GM18519 (cell line): ENCODE measurements at regions not wholly inside any gene's neighbourhood (a gene's known extent, or its start where the extent isn't known, plus 50 kb on each side); places are given as distances from the start of the nearest gene placed in this dataset.
"Not testable (repeated sequence)": the region's sequence is repeated elsewhere in the genome, so short reads cannot be mapped to it uniquely, and the experiment has no call there.

Source experiments
- ATAC-seq: cut with Tn5 transposase; IDR thresholded peaks from one replicate; pipeline ENCODE4 v1.9.1; 2021; ENCODE audit warnings: mild to moderate bottlenecking, moderate library complexity; ENCODE audit not compliant: unreplicated experiment, low FRiP score

DNA sequence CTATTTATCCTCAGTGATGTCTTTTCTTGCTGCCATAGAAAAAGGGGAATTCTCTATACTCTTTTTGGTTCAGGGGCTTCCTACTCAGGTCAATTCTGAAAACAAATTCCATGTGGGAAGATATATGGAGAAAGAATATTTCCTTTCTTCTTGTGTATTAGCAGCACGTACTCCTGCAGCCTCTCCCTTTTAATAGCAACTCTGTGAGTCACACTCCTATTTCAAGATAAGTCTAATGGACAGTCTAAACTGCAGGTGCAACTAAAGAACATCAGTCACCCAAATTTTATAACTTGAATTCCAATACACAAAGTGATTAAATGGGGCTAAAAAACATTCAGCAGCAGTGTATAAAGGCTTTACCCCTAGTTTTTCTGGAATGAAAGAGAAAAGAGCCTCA, 942.2 kb downstream of the CNTNAP5 start:
- no peak for ATAC-seq

DNA sequence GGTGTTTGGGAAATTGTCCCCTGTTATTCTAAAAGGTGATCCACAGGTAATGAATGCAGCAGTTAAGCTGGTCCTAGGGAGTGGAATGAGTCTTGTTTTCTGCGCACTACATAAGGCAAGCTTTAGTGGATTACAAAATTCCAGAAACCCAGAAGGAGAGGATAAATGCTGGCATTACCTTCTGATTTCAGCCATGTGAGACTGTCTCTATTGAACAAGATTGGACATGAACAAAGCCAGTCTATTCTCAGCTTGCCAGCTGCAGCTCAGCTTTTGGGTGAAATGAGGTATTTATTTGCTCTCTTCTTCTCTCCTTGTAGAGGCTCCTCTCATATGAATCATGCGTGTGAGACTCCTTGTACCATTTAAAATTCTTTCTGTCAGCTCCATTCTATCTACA, 944.9 kb downstream of the CNTNAP5 start:
- ATAC-seq: no peak

- no peak for ATAC-seq
These were observed 948.3 kb downstream of the CNTNAP5 start for GRCh38 chr2:124973396-124973795.

- ATAC-seq: no peak
These were observed 950.1 kb downstream of the CNTNAP5 start for GRCh38 chr2:124975224-124975623.

DNA sequence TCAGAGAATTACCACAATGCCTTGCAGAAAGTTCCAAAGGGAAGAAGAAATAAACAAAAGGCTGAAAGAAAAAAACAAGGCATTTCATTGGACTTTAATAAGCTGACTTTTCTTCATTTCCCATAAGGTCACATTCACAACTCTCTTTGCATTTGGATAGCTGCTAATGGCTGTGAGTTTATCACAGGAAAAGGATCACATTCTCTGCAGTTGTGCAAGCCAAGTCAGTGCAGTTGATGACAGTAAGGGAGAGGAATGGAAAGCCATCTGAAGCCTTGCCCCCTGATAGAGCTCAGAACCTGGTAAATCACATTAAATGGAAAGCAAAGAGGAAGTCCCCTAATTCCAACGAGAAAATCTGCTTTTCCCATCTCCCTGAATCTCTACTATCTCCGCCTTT, 950.6 kb downstream of the CNTNAP5 start:
- no peak for ATAC-seq

GRCh38 chr2:124978597-124978996, 953.5 kb downstream of the CNTNAP5 start:
- no peak for ATAC-seq

DNA sequence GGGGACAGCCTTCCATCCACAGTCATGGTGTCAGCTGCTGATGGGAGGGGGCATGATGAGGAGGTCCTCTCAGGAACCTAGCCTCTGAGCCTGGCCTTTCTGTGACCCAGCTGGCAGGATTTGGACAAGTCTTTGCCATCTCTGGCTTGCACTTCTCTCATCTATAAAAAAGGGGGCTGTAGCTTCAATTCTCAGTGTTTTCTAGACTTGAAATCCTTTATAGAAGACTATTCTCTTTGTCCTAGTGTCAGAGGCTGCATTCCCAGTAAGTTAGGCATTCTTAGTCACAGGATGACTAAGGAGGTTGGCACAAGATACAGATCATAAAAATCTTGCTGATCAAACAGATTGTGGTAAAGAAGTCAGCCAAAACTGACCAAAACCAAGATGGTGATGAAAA, 958.5 kb downstream of the CNTNAP5 start:
- no peak for ATAC-seq

DNA sequence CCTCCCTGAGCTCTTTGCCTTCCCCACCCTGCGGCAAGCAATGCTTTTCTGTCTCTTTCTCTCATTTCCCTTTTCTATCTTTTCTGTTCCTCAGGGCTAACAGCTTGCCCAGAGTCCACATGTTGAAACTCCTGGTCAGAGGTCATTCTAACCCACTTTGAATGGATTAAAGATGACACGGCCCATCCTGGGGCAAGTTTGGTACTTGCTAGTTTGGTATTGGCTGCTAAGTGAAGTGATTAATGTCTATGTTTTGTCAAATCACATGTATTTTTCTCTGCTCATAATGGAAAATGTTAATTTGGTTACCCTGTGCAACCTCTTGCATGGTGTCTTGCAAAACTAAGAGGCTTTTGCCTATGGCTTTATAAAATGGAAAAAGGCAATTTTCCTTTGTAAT, 960.2 kb downstream of the CNTNAP5 start:
- ATAC-seq: no peak

GRCh38 chr2:124986136-124986535, 961.0 kb downstream of the CNTNAP5 start:
- ATAC-seq: no peak

DNA sequence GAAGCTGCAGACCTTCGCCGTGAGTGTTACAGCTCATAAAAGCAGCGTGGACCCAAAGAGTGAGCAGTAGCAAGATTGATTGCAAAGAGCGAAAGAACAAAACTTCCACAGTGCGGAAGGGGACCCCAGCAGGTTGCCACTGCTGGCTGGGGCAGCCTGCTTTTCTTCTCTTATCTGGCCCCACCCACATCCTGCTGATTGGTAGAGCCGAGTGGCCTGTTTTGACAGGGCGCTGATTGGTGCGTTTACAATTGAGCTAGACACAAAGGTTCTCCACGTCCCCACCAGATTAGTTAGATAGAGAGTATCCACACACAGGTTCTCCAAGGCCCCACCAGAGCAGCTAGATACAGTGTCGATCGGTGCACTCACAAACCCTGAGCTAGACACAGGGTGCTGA, 961.8 kb downstream of the CNTNAP5 start:
- not testable (repeated sequence) for ATAC-seq

GRCh38 chr2:124987436-124987835, 962.3 kb downstream of the CNTNAP5 start:
- not testable (repeated sequence) for ATAC-seq

DNA sequence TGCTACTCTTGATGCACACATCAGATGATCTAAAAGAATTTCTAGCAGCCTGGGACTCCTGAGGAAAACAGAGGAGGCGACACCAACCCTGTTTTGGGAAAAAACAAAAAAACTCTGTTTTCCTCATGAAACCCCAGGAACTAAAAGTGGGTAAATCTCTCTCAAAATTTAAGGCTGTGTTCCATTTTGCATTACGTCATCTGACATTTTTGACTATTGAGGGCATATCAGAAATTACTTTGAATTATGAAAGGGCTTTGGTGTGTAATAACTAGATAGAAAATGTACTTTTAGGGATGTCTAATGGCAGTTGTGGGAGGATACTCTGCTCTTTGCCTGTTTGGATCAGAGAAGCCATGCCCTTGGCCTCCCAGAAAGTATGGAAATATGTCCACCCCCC, 963.0 kb downstream of the CNTNAP5 start:
- ATAC-seq: no peak

DNA sequence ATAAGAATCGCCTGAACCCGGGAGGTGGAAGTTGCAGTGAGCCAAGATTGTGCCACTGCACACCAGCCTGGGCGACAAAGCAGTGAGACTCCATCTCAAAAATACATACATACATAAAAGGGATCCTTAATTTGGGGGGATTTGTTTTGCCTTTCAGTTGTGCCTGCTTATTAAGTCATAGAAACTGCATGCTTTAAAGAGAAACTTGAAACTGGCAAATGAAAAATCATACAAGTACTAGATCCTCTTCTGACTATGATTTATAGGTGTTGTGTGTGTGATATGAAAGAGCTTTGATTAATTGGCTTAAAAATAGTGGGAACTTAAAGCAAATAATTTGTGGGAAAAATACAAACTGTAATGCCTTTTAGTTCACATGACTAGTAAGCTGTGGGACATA, 963.7 kb downstream of the CNTNAP5 start:
- no peak for ATAC-seq

GRCh38 chr2:124993809-124994208, 968.7 kb downstream of the CNTNAP5 start:
- ATAC-seq: no peak

- no peak for ATAC-seq
These were observed 970.3 kb downstream of the CNTNAP5 start for GRCh38 chr2:124995185-124995912.

DNA sequence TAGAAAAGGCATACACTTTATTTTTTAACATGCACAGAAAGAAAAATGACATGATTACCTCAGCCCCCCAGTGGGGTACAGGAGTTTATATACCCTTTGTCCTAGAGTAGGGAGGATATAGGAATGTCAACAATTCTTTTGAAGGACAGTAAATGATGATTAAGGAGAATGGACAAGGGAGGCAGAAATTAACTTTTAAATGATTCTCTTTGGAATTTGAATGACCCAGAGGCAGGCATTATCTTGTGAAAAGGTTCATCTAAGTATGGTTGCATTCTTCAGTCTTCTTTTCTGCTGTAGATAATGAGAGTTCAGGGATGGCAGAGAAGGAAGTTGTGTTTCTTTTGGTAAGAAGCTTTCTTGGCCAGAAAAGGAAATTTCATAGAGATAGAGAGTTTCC, 971.3 kb downstream of the CNTNAP5 start:
- no peak for ATAC-seq

DNA sequence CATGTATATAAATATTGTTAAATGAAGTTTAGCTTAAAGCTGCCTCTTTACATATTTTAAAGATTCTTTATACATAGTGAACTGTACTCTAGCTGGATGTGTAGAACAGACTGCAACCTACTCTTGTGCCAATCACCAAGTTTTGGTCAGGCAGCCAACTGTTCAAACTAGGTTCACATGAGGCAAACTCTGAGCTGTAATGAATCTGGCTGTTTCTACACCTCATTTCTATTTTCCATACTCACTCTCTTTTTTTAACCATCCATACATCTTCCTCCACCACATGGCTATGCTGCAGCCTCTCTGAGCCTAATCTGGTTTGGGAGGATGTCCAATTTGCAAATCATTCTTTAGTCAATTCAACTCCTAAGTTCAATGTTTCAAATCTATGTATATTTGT, 974.8 kb downstream of the CNTNAP5 start:
- ATAC-seq: no peak

- ATAC-seq: no peak
These were observed 979.2 kb downstream of the CNTNAP5 start for GRCh38 chr2:125004106-125004800.

DNA sequence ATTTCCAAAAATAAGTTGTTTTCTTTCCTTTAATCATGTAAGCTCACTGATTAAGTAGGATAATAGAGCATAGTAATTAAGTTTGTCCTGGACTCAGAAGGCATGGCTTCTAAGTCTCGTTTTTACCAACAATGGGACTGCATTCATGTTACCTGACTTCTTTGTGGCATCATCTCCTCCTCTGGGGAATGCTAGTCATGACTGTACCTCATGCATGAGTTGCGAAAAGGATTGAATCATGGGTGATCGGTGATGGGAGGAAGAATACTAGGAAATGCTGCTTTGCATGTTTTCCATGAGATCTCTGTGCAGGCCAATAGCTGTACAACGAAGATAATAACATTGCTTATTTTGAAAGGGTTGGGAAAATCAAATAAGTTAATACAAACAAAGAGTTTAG, 981.6 kb downstream of the CNTNAP5 start:
- no peak for ATAC-seq

DNA sequence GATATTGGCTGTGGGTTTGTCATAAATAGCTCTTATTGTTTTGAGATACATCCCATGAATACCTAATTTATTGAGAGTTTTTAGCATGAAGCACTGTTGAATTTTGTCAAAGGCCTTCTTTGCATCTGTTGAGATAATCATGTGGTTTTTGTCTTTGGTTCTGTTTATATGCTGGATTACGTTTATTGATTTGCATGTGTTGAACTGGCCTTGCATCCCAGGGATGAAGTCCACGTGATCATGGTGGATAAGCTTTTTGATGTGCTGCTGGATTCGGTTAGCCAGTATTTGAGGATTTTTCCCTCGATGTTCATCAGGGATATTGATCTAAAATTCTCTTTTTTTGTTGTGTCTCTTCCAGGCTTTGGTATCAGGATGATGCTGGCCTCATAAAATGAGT, 1003.6 kb downstream of the CNTNAP5 start:
- ATAC-seq: not testable (repeated sequence)

- no peak for ATAC-seq
These were observed 1008.8 kb downstream of the CNTNAP5 start for GRCh38 chr2:125033871-125034270.

GRCh38 chr2:125037135-125037653, 1012.1 kb downstream of the CNTNAP5 start:
- no peak for ATAC-seq
